ENCODE measurements at regions not wholly inside any gene's neighbourhood (a gene's known extent, or its start where the extent isn't known, plus 50 kb on each side); places are given as distances from the start of the nearest gene placed in this dataset.

GRCh38 chr9:105828171-105828570, 133.8 kb downstream of the TMEM38B start:
- no peaks in the 10 kb centered on the region for H3K79me1 ChIP-seq (ENCODE audit: insufficient read depth, low read depth, low read length, poor library complexity, severe bottlenecking)
- H3T11ph ChIP-seq (ENCODE audit: low read length) = no peak overlapping the region
- H3K9me3 ChIP-seq (ENCODE audit: control insufficient read depth, low read depth, low read length) = no peaks in the 10 kb centered on the region
- H3K27me3 ChIP-seq (ENCODE audit: insufficient read depth, low read length) = no peaks in the 10 kb centered on the region
- no peak overlapping the region for H2AFZ ChIP-seq (ENCODE audit: low read length)
- no peak overlapping the region for H3K56ac ChIP-seq (ENCODE audit: insufficient read length, low read depth, low read length)
- no peak overlapping the region for H3K9ac ChIP-seq (ENCODE audit: extremely low read depth, insufficient read length, low read length)
- no peaks in the 10 kb centered on the region for H3K23me2 ChIP-seq (ENCODE audit: insufficient read length, low read depth, low read length, poor library complexity, severe bottlenecking)
- no peak overlapping the region for H4K91ac ChIP-seq (ENCODE audit: insufficient read length, low read depth, low read length)
- no peaks in the 10 kb centered on the region for H3K9me3 Mint-ChIP-seq
- H3K4me2 ChIP-seq (ENCODE audit: insufficient read depth, insufficient read length, low read length) = no peak overlapping the region
- H3K4me3 Mint-ChIP-seq = no peak overlapping the region
- H2BK12ac ChIP-seq (ENCODE audit: insufficient read length, low read depth, low read length) = no peak overlapping the region
- no peak overlapping the region for H4K5ac ChIP-seq (ENCODE audit: insufficient read length, low read depth, low read length)
- no peak overlapping the region; the same call in 1 of the 2 replicates for H3K14ac ChIP-seq (ENCODE audit: insufficient read depth, low read length)
- no peak overlapping the region for H2BK5ac ChIP-seq (ENCODE audit: insufficient read length, low read length)
- no peak overlapping the region for H2AK5ac ChIP-seq (ENCODE audit: insufficient read length, low read length)
- no peak overlapping the region for H3K27ac ChIP-seq (ENCODE audit: insufficient read length, low read depth, low read length)
- H3K36me3 Mint-ChIP-seq (ENCODE audit: insufficient read depth in 1 of 3, low read depth in 3 of 3) = no peaks in the 10 kb centered on the region; a peak in 1 of 7 replicates
- TF ChIP-seq CTCF (conservative IDR thresholded peaks at IDR 0.05) = no peak
- H2BK20ac ChIP-seq (ENCODE audit: low read depth, low read length, poor library complexity, severe bottlenecking) = no peak overlapping the region
- H3K4ac ChIP-seq (ENCODE audit: low read depth, low read length) = no peak overlapping the region
- no peak overlapping the region for H2BK120ac ChIP-seq (ENCODE audit: low read depth, low read length, poor library complexity, severe bottlenecking)
- H3K27ac Mint-ChIP-seq = no peak overlapping the region
- H3K18ac ChIP-seq (ENCODE audit: insufficient read length, low read depth, low read length) = no peak overlapping the region
- no peaks in the 10 kb centered on the region for H3K4me1 ChIP-seq (ENCODE audit: insufficient read depth, low read length)
- no peaks in the 10 kb centered on the region for H3K79me2 ChIP-seq (ENCODE audit: insufficient read depth, low read length)
- no peak overlapping the region for H2BK15ac ChIP-seq (ENCODE audit: low read depth, low read length)
- H3K4me1 Mint-ChIP-seq = no peaks in the 10 kb centered on the region
- no peak overlapping the region for H4K8ac ChIP-seq (replicated peaks; ENCODE audit: insufficient read length, low read depth, low read length)
- no peak for DNase-seq
- no peaks in the 10 kb centered on the region for H4K20me1 ChIP-seq (ENCODE audit: control insufficient read depth, insufficient read depth, insufficient read length)
- H3K27me3 Mint-ChIP-seq (ENCODE audit: low read depth) = no peaks in the 10 kb centered on the region
- WGBS (ENCODE audit: extremely low coverage, insufficient read length, low lambda C conversion rate) = no CpG with 5 or more reads among the region's 2 CpGs
- no peak overlapping the region for H3K23ac ChIP-seq (ENCODE audit: insufficient read length, low read depth, low read length)

Measured in H9 (cell line).